HG02852 (cell line): ENCODE measurements at regions not wholly inside any gene's neighbourhood (a gene's known extent, or its start where the extent isn't known, plus 50 kb on each side); places are given as distances from the start of the nearest gene placed in this dataset.

ENCODE experiments used
- ATAC-seq: cut with Tn5 transposase; IDR thresholded peaks from one replicate; pipeline ENCODE4 v1.9.1; 2021; ENCODE audit warnings: mild to moderate bottlenecking, moderate library complexity; ENCODE audit not compliant: unreplicated experiment

DNA sequence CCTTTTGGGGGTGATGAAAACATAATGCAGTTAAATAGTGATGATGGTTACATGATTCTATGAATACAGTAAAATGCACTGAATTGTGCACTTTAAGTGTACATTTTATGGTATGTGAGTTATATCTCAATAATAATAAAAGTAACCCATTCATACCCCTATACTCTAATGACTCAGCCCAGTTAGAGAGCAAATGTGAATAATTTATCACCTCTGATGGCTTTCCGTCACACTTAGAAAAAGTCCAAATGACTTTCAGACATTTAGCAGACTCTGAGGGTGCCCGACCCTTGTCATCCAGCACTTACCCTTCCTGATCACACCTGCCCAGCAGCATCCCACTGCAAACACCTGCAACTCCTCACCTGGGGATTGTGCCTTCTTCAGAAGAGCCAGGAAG, 148.1 kb upstream of the MAF start:
- ATAC-seq = no peak

DNA sequence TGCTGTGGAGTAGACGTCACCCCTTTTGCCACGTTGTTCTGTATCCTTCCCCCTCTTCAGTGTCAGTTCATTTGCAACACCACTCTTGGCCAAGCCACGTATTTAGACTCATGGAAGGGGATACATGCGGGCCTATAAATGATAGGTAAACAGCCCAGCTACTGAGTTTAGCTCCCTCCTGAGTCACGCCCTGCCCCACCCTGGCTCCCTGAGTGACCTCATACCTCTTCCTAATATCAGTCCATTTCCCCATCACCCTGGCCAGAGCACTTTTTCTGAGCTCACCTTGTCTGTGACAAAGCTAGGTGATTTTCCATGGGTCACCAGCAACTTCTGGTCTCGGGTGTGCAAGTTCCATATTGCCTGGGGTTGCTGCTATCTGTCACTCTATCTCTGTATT, 147.2 kb upstream of the MAF start:
- ATAC-seq = no peak

DNA sequence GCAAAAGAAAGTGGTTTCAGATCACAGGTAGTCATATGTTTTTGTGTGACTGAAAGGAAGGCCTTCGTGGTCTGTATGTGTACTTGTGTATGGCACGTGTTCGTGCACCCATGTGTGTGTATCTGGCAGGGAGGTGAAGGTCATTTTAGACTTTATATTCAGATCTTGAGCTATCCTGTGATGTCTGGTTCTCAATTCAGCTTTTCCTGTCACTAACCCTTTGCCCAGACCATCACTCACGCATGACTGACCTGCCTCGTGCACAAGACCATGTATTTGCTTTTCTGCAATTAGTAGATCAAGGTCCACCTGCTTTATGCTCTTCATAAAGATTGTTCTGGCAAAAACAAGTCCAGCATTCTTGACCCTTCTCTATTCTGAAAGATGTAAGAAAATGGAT, 139.7 kb upstream of the MAF start:
- ATAC-seq = no peak

DNA sequence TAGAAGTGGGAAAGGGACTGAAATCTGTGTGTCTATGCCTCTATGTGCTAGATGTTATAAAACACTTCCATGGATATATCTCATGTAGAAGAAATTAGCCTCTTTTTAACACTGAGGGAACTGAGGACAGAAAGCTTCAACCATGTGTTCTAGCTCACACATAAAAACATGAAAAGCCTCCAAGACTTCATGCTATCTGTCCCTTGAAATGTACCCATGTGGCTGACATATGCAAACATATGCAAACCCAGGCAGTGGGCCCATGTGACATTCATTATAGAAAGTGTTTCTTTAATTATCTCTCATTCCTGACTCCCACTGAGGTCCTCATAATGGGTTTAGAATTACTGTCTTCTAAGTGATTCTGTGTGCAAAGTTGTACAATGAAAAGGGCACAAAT, 134.7 kb upstream of the MAF start:
- no peak for ATAC-seq

DNA sequence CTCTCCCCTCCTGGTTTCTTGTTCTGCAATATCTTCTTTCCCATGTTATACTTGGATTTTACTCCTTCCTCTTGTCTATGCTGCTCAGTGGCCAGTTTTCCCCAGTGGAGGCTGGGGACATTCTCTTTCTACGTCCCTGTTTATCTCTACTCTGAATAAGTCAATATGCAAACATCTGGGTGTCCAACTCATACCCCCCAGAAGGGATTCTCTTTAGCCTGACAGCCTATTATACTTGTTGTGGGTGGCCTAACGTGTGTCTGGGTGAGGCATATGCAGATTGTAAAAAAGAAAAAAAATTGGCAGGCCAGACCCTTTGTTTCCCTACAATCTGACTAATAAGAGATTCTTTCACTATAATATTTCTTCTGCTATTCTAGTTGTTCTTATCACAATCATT, 134.2 kb upstream of the MAF start:
- ATAC-seq = no peak

DNA sequence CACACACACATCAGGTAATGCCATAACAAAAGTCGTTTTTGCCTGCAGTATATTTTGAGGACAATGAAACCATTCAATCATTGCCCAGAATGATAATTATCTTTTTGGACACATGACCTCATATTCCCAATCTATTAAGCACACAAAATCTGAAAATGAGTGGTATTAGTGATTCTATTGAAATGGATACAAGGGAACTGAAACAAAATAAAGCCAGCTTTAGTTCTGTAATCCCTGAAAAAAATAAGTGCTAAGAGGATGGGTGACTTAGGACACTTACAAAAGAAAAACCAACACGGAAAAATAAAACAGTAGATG, 128.3 kb upstream of the MAF start:
- ATAC-seq = no peak

DNA sequence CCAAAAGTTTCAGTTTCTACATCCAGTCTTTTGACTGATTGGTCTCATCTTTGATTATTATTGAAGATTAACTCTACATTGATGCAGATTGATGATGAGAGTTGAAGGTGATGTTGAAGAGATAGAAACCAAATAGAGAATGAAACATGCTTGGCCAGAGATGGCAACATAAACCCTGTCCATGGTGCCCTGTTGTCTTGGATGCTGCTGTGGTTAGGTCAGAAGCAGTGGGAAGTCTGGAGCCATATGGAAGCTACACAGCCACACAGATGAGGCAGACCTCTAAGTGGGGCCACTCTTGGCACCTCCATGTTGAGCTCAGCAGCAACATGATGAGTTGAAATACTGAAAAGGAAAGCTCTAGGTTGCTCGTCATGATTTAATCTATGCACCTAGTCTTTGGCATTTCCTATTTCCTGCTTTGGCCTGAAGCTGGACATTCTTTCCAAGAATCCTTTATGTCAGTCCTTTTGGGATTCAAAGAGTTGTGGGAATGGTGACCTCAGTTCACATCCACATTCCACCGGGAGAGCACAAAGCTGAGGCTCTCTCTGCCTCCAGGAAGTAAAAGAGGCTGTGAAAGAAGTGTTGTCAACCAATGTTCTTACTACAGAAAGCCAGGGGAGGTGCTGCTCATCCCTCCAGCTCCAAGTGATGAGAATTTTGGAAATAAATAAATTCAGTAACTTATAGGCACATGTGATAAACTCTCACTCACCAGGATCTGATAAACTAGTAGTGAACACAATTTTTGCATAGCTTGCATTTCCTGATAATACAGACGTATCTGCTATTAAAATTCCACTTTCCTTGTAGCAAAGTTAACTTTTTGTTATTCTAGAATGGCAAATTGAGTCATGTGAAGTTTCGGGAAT, 127.7 kb upstream of the MAF start:
- no peak for ATAC-seq

DNA sequence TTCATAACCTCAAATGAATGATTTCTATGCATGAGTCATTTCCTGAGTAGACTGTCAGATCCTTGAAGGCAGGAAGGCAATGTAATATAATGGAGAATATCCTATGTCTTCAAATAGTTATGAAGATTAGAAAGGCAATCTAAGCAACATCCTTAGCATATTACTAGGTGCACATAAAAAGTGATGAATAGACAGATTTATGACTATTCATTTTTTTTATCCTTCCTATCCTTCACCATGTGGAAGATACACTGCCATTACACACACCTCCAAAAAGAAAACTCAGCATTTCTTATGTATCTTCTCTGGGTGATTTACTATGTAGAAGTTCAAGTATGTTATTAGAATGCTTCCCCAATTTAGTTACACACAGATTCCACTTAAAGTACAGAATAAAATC, 126.4 kb upstream of the MAF start:
- no peak for ATAC-seq

DNA sequence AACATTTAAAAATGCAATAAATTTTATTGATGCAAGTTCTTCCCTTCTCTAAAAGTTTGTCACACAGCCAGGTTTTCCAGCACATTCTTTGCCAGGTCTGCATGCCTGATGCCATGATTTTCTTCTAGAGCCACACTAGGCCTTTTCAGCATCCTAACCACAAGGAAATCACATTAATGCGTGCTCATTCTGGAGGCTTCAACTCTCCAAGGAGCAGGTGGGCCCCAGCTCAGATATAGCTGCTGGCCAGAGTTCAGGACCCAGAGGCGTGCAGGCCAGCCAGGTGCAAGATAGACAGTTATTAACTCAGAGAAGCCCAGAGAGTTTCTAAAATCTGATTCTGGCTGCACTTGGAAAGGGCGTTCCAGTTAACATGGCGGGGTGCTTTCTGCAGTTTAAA, 124.5 kb upstream of the MAF start:
- ATAC-seq = no peak

DNA sequence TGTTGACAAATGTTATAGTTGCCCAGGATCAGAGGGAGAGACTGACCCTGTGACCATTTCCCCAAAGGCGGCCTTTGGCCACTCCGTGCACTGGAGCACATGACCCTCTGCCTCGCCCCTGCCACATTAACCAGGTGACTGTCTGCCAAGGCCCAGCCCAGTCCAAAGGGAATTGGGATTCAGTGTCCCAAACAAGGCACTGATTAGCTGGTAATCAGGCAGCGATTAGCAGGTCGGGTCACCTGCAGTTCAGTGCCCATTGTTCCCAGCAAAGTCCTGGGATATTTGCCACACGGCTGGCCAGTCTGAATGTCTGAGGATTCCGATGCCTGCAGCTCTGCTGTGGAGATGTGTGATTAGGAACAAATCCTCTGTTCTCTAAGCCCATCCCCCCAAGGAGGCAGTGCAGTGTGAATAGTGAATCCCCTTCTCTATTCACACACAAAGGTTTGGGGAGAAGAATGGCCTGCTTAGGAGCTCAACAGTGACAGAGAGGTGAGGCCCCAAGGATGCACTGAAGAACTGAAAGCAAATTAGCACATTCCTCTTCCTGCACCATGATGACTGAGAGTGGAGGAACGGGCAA, 123.1 kb upstream of the MAF start:
- no peak for ATAC-seq

DNA sequence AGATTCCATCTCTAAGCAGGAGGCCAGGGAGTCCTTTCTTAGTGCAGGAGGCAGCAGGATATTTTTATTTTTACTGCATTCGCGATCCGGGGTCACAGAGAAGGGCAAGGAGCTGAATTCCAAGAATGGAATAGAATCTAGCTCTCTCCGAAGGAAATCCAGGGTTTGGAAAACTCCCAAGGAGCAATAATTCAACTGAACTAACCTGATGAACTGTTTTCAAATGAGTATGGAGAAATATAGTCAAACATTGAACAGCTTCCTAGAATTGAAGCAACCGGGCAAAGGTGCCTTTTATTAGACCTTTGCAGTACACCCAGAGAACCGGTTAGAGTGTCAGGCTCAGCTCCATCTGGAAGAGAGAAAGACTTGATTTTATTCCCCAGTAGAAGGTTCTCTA, 120.7 kb upstream of the MAF start:
- ATAC-seq = no peak

DNA sequence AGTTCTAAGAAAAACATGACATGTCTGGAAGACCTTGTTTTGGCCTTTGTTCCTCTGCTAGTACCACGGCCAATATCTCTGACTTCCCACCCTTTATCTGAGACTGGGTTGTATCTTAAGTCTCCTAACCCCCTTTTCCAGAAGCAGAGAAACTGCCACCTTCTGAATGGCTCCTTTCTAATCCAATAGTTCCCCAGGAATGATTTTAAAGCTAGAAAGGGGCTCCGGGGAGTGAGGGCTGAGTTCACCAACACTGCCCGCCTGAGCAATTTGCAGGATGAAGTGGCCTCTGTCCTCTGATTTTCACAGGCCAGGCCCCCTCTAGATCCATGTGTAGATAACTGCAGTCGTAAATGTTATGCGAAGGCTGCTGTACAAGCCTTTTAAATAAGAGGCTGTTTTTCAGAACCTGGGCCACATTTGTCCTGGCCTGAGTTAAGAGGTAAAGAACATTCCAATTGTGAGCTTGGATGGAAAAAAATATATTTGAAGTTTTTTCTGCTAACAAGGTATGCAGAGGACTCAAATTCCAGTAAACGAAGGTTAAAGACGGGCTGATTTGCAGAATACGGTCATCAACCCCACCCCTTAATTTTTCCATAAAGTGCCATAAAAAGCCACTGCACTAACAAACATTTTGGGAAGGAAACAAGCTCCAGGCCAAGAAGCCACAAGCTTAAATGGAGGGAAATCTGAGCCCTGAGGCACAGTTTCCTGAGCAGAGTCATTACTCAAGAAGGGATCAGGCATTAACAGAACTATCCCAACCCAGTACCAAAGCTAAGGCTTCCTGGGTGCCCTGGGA, 117.0 kb upstream of the MAF start:
- no peak for ATAC-seq

DNA sequence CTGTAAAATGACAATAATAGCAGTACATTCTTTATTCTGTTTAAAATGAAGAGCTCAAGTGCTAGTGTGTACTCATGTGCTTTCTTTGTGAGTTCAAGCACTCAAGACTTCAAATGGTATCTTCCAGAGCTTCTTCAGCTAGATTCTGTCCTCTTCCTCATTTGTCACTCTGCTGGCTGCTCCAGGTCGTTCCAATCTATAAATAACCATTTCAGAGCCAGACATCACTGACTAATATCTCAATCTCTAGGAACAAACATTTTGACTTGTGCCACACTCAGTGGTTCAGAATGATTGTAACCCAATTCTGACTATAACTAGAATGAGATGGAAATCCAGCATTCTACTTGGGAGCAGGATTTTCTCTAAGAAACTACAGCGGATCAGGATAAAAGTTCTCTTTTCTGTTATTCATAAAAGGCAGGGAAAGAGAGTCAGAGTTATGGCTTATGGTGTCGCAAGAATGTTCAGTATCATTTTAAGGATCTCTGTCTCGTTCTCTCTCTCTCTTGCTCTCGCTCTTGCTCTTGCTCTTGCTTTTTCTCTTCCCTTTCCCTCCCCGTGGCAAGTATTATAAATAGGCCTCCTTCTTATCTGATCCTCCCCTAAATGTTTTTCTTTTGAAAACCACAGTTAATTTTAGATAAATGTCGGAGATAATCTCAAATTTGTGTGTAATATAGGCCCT, 116.3 kb upstream of the MAF start:
- ATAC-seq = no peak

DNA sequence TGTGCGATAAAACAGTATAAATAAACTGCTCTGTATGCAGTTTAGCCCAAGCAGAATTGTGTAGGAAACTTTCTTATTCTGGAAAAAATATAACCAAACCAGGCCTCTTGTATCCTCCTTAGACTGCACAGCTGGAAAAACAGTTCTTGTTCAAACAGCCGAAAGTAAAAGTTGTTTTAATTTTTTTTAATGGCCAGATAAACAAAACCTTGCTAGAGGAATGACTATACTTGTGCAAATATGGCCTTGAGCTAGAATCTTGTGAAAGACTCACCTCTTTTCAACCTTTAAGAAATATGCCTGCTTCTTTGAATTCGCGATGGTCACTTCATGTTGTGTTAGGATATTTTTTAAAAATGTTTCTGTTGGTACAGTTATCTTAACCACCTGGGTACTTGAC, 114.5 kb upstream of the MAF start:
- no peak for ATAC-seq

DNA sequence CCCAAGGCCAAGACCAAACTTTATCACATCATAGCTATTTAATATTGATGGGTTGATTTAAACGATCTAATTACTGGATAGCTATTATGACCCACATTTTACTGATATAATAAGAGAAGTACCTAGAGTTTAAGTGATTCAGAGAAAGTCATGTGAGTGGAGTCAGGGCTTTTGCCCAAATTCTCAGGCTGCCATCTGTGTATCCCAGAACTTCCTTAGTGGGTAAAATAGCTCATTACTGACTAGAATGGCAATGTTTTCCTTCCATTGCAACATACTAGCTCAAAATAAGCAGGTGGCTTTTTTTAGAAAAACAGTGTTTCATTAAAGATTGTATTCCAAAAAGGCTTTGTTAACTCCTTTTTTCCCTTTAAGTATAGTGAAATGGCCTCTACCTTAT, 113.9 kb upstream of the MAF start:
- ATAC-seq = no peak

DNA sequence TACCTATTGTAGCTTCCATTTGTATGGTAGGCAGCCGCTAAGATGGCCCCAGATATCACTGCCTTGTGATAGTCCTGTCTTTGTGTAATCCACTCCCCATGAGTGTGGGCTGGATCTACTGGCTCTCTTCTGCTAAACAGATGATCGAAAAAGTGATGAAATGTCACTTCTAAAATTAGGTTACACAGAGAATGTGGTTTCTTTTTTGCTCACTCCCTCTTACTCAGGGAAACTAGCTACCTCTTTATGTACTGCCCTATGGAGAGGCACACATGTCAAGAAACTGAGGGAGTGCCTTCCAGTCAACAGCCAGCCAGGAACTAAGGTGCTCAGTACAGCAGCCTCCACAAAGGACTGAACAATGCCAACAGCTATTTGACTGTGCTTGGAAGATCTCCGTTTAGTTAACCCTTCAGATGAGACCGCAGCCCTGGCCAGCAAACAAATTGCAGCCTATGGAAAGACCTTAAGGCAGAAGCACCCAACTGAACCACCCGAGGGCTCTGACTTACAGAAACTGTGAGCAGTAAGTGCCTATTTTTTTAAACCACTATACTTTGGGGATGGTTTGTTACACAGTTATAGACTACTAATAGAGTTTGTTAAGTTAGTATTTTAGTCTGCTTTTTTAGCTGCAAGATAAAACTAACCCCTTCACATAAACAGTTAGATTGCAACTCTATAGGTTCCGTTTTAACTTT, 113.2 kb upstream of the MAF start:
- no peak for ATAC-seq

DNA sequence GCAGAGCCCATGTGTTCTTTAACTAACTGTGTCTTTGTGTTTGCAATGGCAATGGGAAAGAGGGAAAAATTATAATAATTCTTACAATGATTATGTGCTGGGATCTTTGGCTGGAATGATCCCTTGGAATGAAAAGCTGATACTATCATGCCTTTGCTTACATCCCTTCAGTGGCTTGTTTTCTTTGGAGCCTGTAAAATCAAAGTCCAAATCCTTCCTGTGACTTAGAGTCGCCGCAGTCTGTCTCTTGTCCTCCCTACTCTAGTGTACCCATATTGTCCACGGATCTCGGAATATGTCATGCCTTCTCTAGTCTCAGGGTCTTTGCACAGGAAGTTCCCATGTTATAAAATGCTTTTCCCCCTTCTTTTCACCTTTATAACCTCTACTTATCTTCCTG, 111.7 kb upstream of the MAF start:
- ATAC-seq = no peak

DNA sequence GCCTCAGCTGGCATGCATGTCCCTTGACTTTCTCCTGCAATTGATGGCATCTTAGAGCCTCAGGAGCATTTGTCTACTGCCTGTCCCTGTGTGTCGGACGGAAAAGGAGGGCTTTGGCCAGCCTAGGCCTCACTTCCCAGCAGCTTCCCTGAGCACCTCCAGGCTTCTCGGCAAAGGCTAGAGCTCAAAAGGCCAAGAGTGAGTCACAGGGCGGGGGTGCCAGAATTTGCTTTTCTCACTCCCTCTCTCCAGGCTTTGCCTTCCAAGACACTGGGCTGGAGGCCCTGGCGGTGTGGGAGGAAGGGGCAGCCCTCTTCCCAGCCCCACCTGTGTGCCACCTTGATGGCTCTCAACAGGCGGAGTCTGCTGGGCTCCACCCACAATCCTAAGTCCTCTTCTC, 107.3 kb upstream of the MAF start:
- ATAC-seq = no peak

DNA sequence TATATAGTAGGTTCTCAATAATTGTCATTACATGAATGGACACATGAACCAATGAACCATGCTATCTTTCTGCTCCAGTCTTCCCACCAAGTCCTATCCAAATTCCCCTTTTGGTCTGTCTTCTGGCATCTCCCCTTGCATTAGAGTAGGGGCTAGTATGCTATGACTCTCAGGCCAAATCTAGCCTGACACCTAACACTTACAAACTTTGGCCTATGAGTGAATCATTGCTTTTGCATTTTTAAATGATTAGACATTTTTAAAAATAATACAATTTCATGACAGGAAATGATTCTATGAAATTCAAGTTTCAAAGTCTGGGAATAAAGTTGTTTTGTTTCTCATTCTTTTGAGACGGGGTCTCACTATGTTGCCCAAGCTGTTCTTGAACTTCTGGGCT, 102.5 kb upstream of the MAF start:
- no peak for ATAC-seq

DNA sequence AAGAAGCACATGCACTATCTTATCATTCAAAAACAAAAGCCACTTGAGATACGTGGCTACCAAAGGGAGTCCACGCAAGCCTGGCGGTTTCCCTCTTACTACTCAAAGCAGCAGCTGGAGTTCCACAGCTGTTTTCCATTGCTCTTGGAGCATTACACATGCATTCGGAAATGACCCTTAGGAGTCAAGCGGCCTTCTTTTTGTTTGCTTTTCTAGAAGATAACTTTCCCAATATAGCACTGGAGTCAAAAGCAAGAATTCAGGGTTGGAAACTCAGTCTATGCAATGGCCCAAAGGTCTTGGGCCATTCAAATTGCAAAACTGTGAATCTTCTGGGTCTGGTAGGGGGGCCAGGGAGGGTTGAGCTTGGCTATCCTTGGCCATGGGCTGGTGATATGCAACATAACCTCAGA, 97.8 kb upstream of the MAF start:
- ATAC-seq = no peak

DNA sequence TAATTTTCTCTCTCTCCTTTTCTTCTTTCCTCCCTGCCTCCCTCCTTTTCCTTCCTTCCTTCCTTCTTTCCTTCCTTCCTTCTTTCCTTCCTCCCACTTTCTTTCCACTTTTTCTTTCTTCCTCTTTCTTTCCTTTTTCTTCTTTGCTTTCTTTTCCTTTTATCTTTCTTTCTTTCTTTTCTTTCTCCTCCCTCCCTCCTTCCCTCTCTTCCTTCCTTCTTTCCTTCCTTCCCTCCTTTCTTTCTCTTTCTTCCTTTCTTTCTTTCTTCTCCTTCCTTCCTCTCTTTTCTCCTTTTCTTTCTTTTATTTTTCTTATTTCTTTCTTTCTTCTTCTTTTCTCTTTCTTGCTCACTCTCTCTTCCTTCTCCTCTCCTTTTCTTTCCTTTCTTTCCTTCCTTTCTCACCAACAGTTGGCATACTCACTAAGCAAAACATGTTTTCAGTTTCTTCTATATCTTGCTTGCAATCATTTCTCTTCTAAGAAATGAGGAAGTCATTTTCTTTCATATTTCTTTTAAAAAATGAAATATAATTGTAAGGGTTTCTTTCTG, 97.1 kb upstream of the MAF start:
- no peak for ATAC-seq
